Esophagus muscularis mucosa (tissue), 4 donors: ENCODE measurements at regions not wholly inside any gene's neighbourhood (a gene's known extent, or its start where the extent isn't known, plus 50 kb on each side); places are given as distances from the start of the nearest gene placed in this dataset.

Experiments
- CTCF ChIP-seq, 3 experiments: fragments of 200-600 bp in 2 of 3; fragments of 450-650 bp in 1 of 3; sonication (generic) in 2 of 3; IDR thresholded peaks; one replicate each; pipeline ENCODE4 v1.5.1; 2017 to 2019; ENCODE audit warnings: antibody characterized with exemption in 3 of 3, mild to moderate bottlenecking in 2 of 3, moderate library complexity in 1 of 3
- EP300 ChIP-seq: sonication (generic); formaldehyde crosslinking; IDR thresholded peaks from one replicate; pipeline ENCODE4 v1.6.1; 2017; ENCODE audit warnings: antibody characterized with exemption
- POLR2A ChIP-seq: fragments of 450-650 bp; IDR thresholded peaks from one replicate; pipeline ENCODE4 v1.6.1; 2017; ENCODE audit warnings: antibody characterized with exemption, moderate library complexity, mild to moderate bottlenecking, low read depth
- POLR2AphosphoS5 ChIP-seq, 2 donors: sonication (generic); formaldehyde crosslinking; IDR thresholded peaks; one replicate each; pipeline ENCODE4 v1.6.1; 2017; ENCODE audit warnings: antibody characterized with exemption in 2 of 2

DNA sequence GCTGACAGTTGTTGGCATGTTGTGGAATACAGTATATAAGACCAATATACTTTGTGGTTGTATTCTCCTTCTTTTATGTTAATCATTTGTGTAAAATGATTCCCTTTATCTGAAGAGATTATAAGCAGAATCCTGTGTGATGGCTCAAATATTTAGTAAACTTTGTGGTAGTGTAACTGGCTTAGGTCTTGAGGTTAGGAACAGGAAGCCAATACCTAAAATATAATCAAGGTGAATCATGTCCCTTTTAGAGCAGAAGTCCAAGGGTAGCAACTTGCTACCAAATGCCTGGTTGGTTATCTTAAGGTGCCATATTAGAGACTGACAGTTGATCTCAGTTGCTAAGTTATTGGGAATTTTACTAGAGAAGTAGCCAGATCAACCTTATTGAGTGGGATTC lies 398.5 kb upstream of the ADAMTS5 start:
- no peak for TF ChIP-seq POLR2A
- no peak for TF ChIP-seq CTCF (IDR thresholded peaks at IDR 0.05)
- TF ChIP-seq EP300: no peak
- no peak for TF ChIP-seq POLR2AphosphoS5 (IDR thresholded peaks at IDR 0.05)
